ENCODE measurements at regions not wholly inside any gene's neighbourhood (a gene's known extent, or its start where the extent isn't known, plus 50 kb on each side); places are given as distances from the start of the nearest gene placed in this dataset.

DNA sequence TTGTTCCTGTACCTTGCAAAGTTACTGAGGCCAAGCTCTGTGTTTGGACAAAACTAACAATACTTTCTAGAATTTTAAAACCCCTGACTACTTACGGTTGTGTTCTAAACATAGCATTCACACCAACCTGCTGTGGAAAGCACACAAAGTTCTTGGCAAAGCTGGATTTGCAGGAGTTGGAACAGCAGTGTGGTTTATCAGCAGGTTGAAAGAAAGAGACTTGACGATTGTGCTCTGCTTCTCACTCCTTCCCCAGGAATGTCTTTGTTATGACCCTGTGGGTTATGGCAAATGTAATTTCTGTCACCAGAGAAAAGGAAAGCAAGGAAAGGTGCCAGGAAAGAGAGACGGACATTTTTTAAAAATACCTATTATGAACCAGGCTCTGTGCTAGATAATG is 165.5 kb upstream of the TGFBR2 start:
- TF ChIP-seq, protein P1, sequence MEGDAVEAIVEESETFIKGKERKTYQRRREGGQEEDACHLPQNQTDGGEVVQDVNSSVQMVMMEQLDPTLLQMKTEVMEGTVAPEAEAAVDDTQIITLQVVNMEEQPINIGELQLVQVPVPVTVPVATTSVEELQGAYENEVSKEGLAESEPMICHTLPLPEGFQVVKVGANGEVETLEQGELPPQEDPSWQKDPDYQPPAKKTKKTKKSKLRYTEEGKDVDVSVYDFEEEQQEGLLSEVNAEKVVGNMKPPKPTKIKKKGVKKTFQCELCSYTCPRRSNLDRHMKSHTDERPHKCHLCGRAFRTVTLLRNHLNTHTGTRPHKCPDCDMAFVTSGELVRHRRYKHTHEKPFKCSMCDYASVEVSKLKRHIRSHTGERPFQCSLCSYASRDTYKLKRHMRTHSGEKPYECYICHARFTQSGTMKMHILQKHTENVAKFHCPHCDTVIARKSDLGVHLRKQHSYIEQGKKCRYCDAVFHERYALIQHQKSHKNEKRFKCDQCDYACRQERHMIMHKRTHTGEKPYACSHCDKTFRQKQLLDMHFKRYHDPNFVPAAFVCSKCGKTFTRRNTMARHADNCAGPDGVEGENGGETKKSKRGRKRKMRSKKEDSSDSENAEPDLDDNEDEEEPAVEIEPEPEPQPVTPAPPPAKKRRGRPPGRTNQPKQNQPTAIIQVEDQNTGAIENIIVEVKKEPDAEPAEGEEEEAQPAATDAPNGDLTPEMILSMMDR (IDR thresholded peaks at IDR 0.05; ENCODE audit: low read depth, low read length, poor library complexity, severe bottlenecking): no peak
- no peak for TF ChIP-seq EZH2phosphoT487 (IDR thresholded peaks at IDR 0.05; ENCODE audit: borderline replicate concordance, low read length)

All from DOHH2 (cell line).